ENCODE measurements at regions not wholly inside any gene's neighbourhood (a gene's known extent, or its start where the extent isn't known, plus 50 kb on each side); places are given as distances from the start of the nearest gene placed in this dataset.

GRCh38 chr7:12741951-12742575, 54.6 kb downstream of the ARL4A start:
- no peak for DNase-seq

- no peak for DNase-seq
Observed at GRCh38 chr7:12746211-12746610, 58.8 kb downstream of the ARL4A start.

- DNase-seq, result no peak
Observed at GRCh38 chr7:12747687-12748306, 60.4 kb downstream of the ARL4A start.

GRCh38 chr7:12749069-12749468, 61.6 kb downstream of the ARL4A start:
- DNase-seq, result no peak

GRCh38 chr7:12749746-12750145, 62.3 kb downstream of the ARL4A start:
- DNase-seq, result no peak

- DNase-seq, result no peak
Observed at GRCh38 chr7:12751764-12752163, 64.3 kb downstream of the ARL4A start.

- DNase-seq, result no peak
Observed at GRCh38 chr7:12754179-12754578, 66.7 kb downstream of the ARL4A start.

- DNase-seq, result no peak
Observed at GRCh38 chr7:12756821-12757220, 69.4 kb downstream of the ARL4A start.

- no peak for DNase-seq
Observed at GRCh38 chr7:12757443-12757842, 70.0 kb downstream of the ARL4A start.

- no peak for DNase-seq
Observed at GRCh38 chr7:12759151-12759550, 71.7 kb downstream of the ARL4A start.

- DNase-seq, result no peak
Observed at GRCh38 chr7:12761111-12761510, 73.7 kb downstream of the ARL4A start.

GRCh38 chr7:12761691-12762090, 74.3 kb downstream of the ARL4A start:
- DNase-seq, result no peak

GRCh38 chr7:12764458-12764891, 77.0 kb downstream of the ARL4A start:
- no peak for DNase-seq

GRCh38 chr7:12765431-12766100, 78.1 kb downstream of the ARL4A start:
- DNase-seq, result no peak

GRCh38 chr7:12766416-12766815, 79.0 kb downstream of the ARL4A start:
- no peak for DNase-seq

- no peak for DNase-seq
Observed at GRCh38 chr7:12768948-12769347, 81.5 kb downstream of the ARL4A start.

GRCh38 chr7:12769444-12769843, 82.0 kb downstream of the ARL4A start:
- no peak for DNase-seq

- no peak for DNase-seq
Observed at GRCh38 chr7:12770227-12770975, 83.0 kb downstream of the ARL4A start.

GRCh38 chr7:12771378-12771877, 84.0 kb downstream of the ARL4A start:
- no peak for DNase-seq

- DNase-seq, result no peak
Observed at GRCh38 chr7:12772768-12773167, 85.3 kb downstream of the ARL4A start.

GRCh38 chr7:12777257-12777656, 89.8 kb downstream of the ARL4A start:
- DNase-seq, result no peak

- no peak for DNase-seq
Observed at GRCh38 chr7:12779947-12780346, 92.5 kb downstream of the ARL4A start.

- no peak for DNase-seq
Observed at GRCh38 chr7:12783421-12784095, 96.1 kb downstream of the ARL4A start.
